Spleen (tissue), 7 donors: ENCODE measurements at regions not wholly inside any gene's neighbourhood (a gene's known extent, or its start where the extent isn't known, plus 50 kb on each side); places are given as distances from the start of the nearest gene placed in this dataset.

Source experiments
- CTCF ChIP-seq, 11 experiments: fragments of 200-600 bp in 7 of 11; fragments of 450-650 bp in 4 of 11; sonication (generic) in 4 of 11; IDR thresholded peaks in 8 of 11; conservative IDR thresholded peaks in 3 of 11; 1 replicate in 7 of 11; 2 replicates in 4 of 11; pipeline versions ENCODE4 v1.4.0 to v1.8.0; 2016 to 2021; ENCODE audit warnings: antibody characterized with exemption in 11 of 11, inconsistent platforms in 4 of 11, mild to moderate bottlenecking in 1 of 11
- POLR2A ChIP-seq, 3 donors: fragments of 450-650 bp; IDR thresholded peaks; one replicate each; pipeline ENCODE4 v1.5.1; 2017; ENCODE audit warnings: antibody characterized with exemption in 3 of 3, mild to moderate bottlenecking in 1 of 3
- POLR2AphosphoS5 ChIP-seq, 3 donors: sonication (generic); formaldehyde crosslinking; IDR thresholded peaks; one replicate each; pipeline ENCODE4 v1.5.1; 2017; ENCODE audit warnings: antibody characterized with exemption in 3 of 3
- donor health status: DM: no; HTN: no; CAD: no; lungs with moderate emphysema.
- donor health status: DM: no; HTN: no; CAD: no.
- donor health status: DM: no; HTN: no; CAD: no.

GRCh38 chr19:30890033-30890432, 459.2 kb downstream of the TSHZ3 start:
- TF ChIP-seq CTCF (IDR thresholded peaks at IDR 0.05 in 8 of 11, conservative IDR thresholded peaks at IDR 0.05 in 3 of 11): no peak
- no peak for TF ChIP-seq POLR2AphosphoS5 (IDR thresholded peaks at IDR 0.05)
- TF ChIP-seq POLR2A (IDR thresholded peaks at IDR 0.05): no peak
